ENCODE measurements at regions not wholly inside any gene's neighbourhood (a gene's known extent, or its start where the extent isn't known, plus 50 kb on each side); places are given as distances from the start of the nearest gene placed in this dataset.

- no peak for ATAC-seq
- peaks cover 0 to 3% of the 10 kb centered on the region in 2 donors for H3K9me3 Mint-ChIP-seq
- H3K27ac Mint-ChIP-seq: no peak overlapping the region
- DNase-seq (ENCODE audit: low spot score in 2 of 2): no peak
- no peaks in the 10 kb centered on the region for H3K36me3 Mint-ChIP-seq
Observed at GRCh38 chr9:16987026-16987425, 116.6 kb upstream of the BNC2 start.

- Mint-ChIP-seq H3K9me3 (peaks cover 0 to 3% of the 10 kb centered on the region in 2 donors), H3K36me3 (no peaks in the 10 kb centered on the region)
- ATAC-seq: no peak
Observed at GRCh38 chr9:16986556-16986955, 116.1 kb upstream of the BNC2 start.

GRCh38 chr9:16985559-16986348, 115.3 kb upstream of the BNC2 start:
- Mint-ChIP-seq H3K36me3 (no peaks in the 10 kb centered on the region), H3K9me3 (peaks cover 3 to 5% of the 10 kb centered on the region in 2 donors), H3K27ac (no peak overlapping the region)
- no peak for ATAC-seq
- no peak for DNase-seq (ENCODE audit: low spot score in 2 of 2)

More at GRCh38 chr9:16986556-16986955, 116.1 kb upstream of the BNC2 start:
- H3K27ac Mint-ChIP-seq: no peak overlapping the region
- no peak for DNase-seq (ENCODE audit: low spot score in 2 of 2)

GRCh38 chr9:16982780-16983310, 112.4 kb upstream of the BNC2 start:
- ATAC-seq (no peak), DNase-seq (ENCODE audit: low spot score in 2 of 2) (no peak)
- Mint-ChIP-seq H3K27ac (no peak overlapping the region), H3K36me3 (no peaks in the 10 kb centered on the region), H3K9me3 (peaks cover 7% of the 10 kb centered on the region in 2 donors)

- no peak for DNase-seq (ENCODE audit: low spot score in 2 of 2)
- no peak for ATAC-seq
- Mint-ChIP-seq H3K9me3 (peaks cover 17 to 23% of the 10 kb centered on the region in 2 donors), H3K36me3 (peaks cover 0 to 4% of the 10 kb centered on the region in 2 donors), H3K27ac (no peak overlapping the region)
Observed at GRCh38 chr9:16976427-16976826, 106.0 kb upstream of the BNC2 start.

- DNase-seq (ENCODE audit: low spot score in 2 of 2) (no peak), ATAC-seq (no peak)
- H3K36me3 Mint-ChIP-seq: peaks cover 0 to 4% of the 10 kb centered on the region in 2 donors
- peaks cover 10 to 20% of the 10 kb centered on the region in 2 donors for H3K9me3 Mint-ChIP-seq
- no peak overlapping the region for H3K27ac Mint-ChIP-seq
Observed at GRCh38 chr9:16974436-16974835, 104.0 kb upstream of the BNC2 start.

- Mint-ChIP-seq H3K27ac (no peak overlapping the region), H3K36me3 (peaks cover 0 to 4% of the 10 kb centered on the region in 2 donors), H3K9me3 (peaks cover 10 to 20% of the 10 kb centered on the region in 2 donors)
- DNase-seq (ENCODE audit: low spot score in 2 of 2) (no peak), ATAC-seq (no peak)
Observed at GRCh38 chr9:16970321-16970720, 99.9 kb upstream of the BNC2 start.

- peaks cover 19 to 20% of the 10 kb centered on the region in 2 donors for H3K9me3 Mint-ChIP-seq
- peaks cover 0 to 7% of the 10 kb centered on the region in 2 donors for H3K36me3 Mint-ChIP-seq
- DNase-seq (ENCODE audit: low spot score in 2 of 2) (no peak), ATAC-seq (no peak)
- no peak overlapping the region for H3K27ac Mint-ChIP-seq
Observed at GRCh38 chr9:16964228-16964627, 93.8 kb upstream of the BNC2 start.

GRCh38 chr9:16960084-16960483, 89.6 kb upstream of the BNC2 start:
- H3K36me3 Mint-ChIP-seq: peaks cover 0 to 7% of the 10 kb centered on the region in 2 donors
- no peak for ATAC-seq
- no peak overlapping the region for H3K27ac Mint-ChIP-seq
- DNase-seq (ENCODE audit: low spot score in 2 of 2): no peak
- H3K9me3 Mint-ChIP-seq: peaks cover 20 to 28% of the 10 kb centered on the region in 2 donors

GRCh38 chr9:16959391-16959790, 88.9 kb upstream of the BNC2 start:
- peaks cover 17 to 28% of the 10 kb centered on the region in 2 donors for H3K9me3 Mint-ChIP-seq
- DNase-seq (ENCODE audit: low spot score in 2 of 2) (no peak), ATAC-seq (no peak)
- H3K27ac Mint-ChIP-seq: no peak overlapping the region
- H3K36me3 Mint-ChIP-seq: peaks cover 0 to 7% of the 10 kb centered on the region in 2 donors

- Mint-ChIP-seq H3K27ac (no peak overlapping the region), H3K9me3 (peaks cover 0 to 9% of the 10 kb centered on the region in 2 donors), H3K36me3 (no peaks in the 10 kb centered on the region)
- no peak for ATAC-seq
- no peak for DNase-seq (ENCODE audit: low spot score in 2 of 2)
Observed at GRCh38 chr9:16954040-16954439, 83.6 kb upstream of the BNC2 start.

- Mint-ChIP-seq H3K36me3 (no peaks in the 10 kb centered on the region), H3K9me3 (peaks cover 0 to 4% of the 10 kb centered on the region in 2 donors), H3K27ac (no peak overlapping the region)
- no peak for ATAC-seq
- DNase-seq (ENCODE audit: low spot score in 2 of 2): no peak
Observed at GRCh38 chr9:16951502-16951901, 81.0 kb upstream of the BNC2 start.

GRCh38 chr9:16950051-16950450, 79.6 kb upstream of the BNC2 start:
- H3K27ac Mint-ChIP-seq: no peak overlapping the region
- DNase-seq (ENCODE audit: low spot score in 2 of 2) (no peak), ATAC-seq (no peak)
- H3K36me3 Mint-ChIP-seq: no peaks in the 10 kb centered on the region
- H3K9me3 Mint-ChIP-seq: peaks cover 0 to 6% of the 10 kb centered on the region in 2 donors

GRCh38 chr9:16930578-16930977, 60.1 kb upstream of the BNC2 start:
- peaks cover 6% of the 10 kb centered on the region in 2 donors for H3K36me3 Mint-ChIP-seq
- ATAC-seq: no peak
- H3K9me3 Mint-ChIP-seq: peaks cover 5 to 10% of the 10 kb centered on the region in 2 donors
- no peak overlapping the region for H3K27ac Mint-ChIP-seq
- no peak for DNase-seq (ENCODE audit: low spot score in 2 of 2)

- ATAC-seq: no peak
- H3K36me3 Mint-ChIP-seq: no peaks in the 10 kb centered on the region
- H3K27ac Mint-ChIP-seq: no peak overlapping the region
Observed at GRCh38 chr9:16928179-16928945, 57.9 kb upstream of the BNC2 start.

GRCh38 chr9:16925426-16925825, 55.0 kb upstream of the BNC2 start:
- ATAC-seq (no peak), DNase-seq (ENCODE audit: low spot score in 2 of 2) (no peak)
- no peak overlapping the region for H3K27ac Mint-ChIP-seq
- H3K36me3 Mint-ChIP-seq: no peaks in the 10 kb centered on the region
- peaks cover 0 to 4% of the 10 kb centered on the region in 2 donors for H3K9me3 Mint-ChIP-seq

More at GRCh38 chr9:16928179-16928945, 57.9 kb upstream of the BNC2 start:
- no peaks in the 10 kb centered on the region for H3K9me3 Mint-ChIP-seq
- DNase-seq (ENCODE audit: low spot score in 2 of 2): no peak

- Mint-ChIP-seq H3K27ac (no peak overlapping the region), H3K36me3 (peaks cover 0 to 6% of the 10 kb centered on the region in 2 donors), H3K9me3 (peaks cover 5 to 8% of the 10 kb centered on the region in 2 donors)
- DNase-seq (ENCODE audit: low spot score in 2 of 2): no peak
- no peak for ATAC-seq
Observed at GRCh38 chr9:16924311-16924915, 53.9 kb upstream of the BNC2 start.
